ENCODE measurements at regions not wholly inside any gene's neighbourhood (a gene's known extent, or its start where the extent isn't known, plus 50 kb on each side); places are given as distances from the start of the nearest gene placed in this dataset.

DNA sequence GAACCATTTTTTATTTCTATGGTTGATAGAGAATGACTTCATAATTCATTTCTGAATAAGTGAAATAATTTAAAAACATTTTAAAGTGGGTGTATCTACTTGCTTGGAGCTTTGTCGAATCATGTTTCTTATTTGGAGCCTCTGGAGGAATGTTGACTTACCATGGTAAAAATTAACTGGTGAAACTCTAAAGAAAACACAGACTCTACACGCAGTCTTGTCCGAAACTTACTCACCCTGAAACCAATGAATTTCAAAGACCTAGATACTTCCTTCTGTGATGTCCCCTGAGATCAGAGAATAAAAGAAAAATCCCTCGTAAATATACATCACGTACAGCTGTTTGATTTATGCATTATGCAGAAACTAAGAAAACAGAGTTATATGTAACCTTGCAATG lies 665.2 kb upstream of the NRXN1 start:
- Histone ChIP-seq H3K9me3 (ENCODE audit: control insufficient read depth, insufficient read depth, low read depth, low read length) (no peaks in the 10 kb centered on the region), H3K4me3 (ENCODE audit: low read depth, low read length) (no peak overlapping the region), H3K36me3 (ENCODE audit: control insufficient read depth in 2 of 2, insufficient read depth in 1 of 2, low read length in 2 of 2) (no peaks in the 10 kb centered on the region), H3K27ac (ENCODE audit: extremely low read depth, low read depth, low read length) (no peak overlapping the region), H3K4me1 (ENCODE audit: control insufficient read depth, insufficient read depth, low read length) (no peaks in the 10 kb centered on the region)
- ChIA-PET CTCF (interaction anchor here (0.7 kb wide), 1 partner anchor 917 kb away, joined by 8 read pairs; no protein-coding TSS in a partner anchor), POLR2A (no interaction called here)
- TF ChIP-seq ZNF404 (tag by site-specific recombination; IDR thresholded peaks at IDR 0.05) (no peak), GLIS1 (tag by site-specific recombination; IDR thresholded peaks at IDR 0.05) (no peak), ZNF223 (tag by site-specific recombination; IDR thresholded peaks at IDR 0.05) (no peak), ZNF843 (tag by site-specific recombination; IDR thresholded peaks at IDR 0.05) (no peak), ZNF121 (tag by site-specific recombination; IDR thresholded peaks at IDR 0.05) (no peak), TRIM28 (IDR thresholded peaks at IDR 0.05; ENCODE audit: borderline replicate concordance, low read length) (no peak), ZNF624 (tag by site-specific recombination; IDR thresholded peaks at IDR 0.05) (no peak), IKZF3 (tag by site-specific recombination; IDR thresholded peaks at IDR 0.05) (no peak), GLI2 (tag by site-specific recombination; IDR thresholded peaks at IDR 0.05; ENCODE audit: borderline replicate concordance, low read depth) (no peak), ZNF248 (tag by site-specific recombination; IDR thresholded peaks at IDR 0.05) (no peak), ZNF37A (tag by site-specific recombination; IDR thresholded peaks at IDR 0.05) (no peak), ZNF132 (tag by site-specific recombination; IDR thresholded peaks at IDR 0.05; ENCODE audit: borderline replicate concordance) (no peak), ZNF350 (tag by site-specific recombination; IDR thresholded peaks at IDR 0.05) (no peak), ZNF777 (tag by site-specific recombination; IDR thresholded peaks at IDR 0.05; ENCODE audit: borderline replicate concordance) (no peak)
- TF ChIP-seq, protein P1, sequence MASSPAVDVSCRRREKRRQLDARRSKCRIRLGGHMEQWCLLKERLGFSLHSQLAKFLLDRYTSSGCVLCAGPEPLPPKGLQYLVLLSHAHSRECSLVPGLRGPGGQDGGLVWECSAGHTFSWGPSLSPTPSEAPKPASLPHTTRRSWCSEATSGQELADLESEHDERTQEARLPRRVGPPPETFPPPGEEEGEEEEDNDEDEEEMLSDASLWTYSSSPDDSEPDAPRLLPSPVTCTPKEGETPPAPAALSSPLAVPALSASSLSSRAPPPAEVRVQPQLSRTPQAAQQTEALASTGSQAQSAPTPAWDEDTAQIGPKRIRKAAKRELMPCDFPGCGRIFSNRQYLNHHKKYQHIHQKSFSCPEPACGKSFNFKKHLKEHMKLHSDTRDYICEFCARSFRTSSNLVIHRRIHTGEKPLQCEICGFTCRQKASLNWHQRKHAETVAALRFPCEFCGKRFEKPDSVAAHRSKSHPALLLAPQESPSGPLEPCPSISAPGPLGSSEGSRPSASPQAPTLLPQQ (tag by site-specific recombination; IDR thresholded peaks at IDR 0.05), result no peak
- TF ChIP-seq, protein P2, sequence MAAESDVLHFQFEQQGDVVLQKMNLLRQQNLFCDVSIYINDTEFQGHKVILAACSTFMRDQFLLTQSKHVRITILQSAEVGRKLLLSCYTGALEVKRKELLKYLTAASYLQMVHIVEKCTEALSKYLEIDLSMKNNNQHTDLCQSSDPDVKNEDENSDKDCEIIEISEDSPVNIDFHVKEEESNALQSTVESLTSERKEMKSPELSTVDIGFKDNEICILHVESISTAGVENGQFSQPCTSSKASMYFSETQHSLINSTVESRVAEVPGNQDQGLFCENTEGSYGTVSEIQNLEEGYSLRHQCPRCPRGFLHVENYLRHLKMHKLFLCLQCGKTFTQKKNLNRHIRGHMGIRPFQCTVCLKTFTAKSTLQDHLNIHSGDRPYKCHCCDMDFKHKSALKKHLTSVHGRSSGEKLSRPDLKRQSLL (tag by site-specific recombination; IDR thresholded peaks at IDR 0.05), result no peak
- TF ChIP-seq, protein P3, sequence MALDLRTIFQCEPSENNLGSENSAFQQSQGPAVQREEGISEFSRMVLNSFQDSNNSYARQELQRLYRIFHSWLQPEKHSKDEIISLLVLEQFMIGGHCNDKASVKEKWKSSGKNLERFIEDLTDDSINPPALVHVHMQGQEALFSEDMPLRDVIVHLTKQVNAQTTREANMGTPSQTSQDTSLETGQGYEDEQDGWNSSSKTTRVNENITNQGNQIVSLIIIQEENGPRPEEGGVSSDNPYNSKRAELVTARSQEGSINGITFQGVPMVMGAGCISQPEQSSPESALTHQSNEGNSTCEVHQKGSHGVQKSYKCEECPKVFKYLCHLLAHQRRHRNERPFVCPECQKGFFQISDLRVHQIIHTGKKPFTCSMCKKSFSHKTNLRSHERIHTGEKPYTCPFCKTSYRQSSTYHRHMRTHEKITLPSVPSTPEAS (tag by site-specific recombination; IDR thresholded peaks at IDR 0.05), result no peak

DNA sequence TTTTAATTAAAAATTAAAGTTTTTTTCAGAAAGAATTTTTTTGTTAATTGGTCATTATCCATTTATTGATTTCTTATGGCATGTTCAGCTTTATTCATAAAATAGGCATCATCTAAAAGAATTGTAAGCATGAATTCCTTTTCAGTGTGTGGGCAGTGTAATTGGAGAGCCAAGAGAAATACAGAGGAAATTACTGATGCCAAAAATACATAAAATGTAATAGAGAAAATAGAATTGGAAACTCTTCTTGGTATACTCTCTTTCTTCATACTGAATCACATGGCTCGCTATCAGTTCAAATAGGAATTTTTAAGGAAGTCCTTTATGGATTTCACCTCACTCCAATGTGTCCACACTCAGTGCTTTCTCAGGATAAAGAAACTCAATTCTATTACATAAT lies 663.6 kb upstream of the NRXN1 start:
- no peak overlapping the region for H3K4me3 ChIP-seq (ENCODE audit: low read depth, low read length)
- ChIA-PET CTCF (interaction anchor here (0.7 kb wide), 1 partner anchor 9 kb away, joined by 3 read pairs; no protein-coding TSS in a partner anchor), POLR2A (no interaction called here)
- no peak overlapping the region for H3K27ac ChIP-seq (ENCODE audit: extremely low read depth, low read depth, low read length)
- no peaks in the 10 kb centered on the region for H3K4me1 ChIP-seq (ENCODE audit: control insufficient read depth, insufficient read depth, low read length)
- no peaks in the 10 kb centered on the region for H3K9me3 ChIP-seq (ENCODE audit: control insufficient read depth, insufficient read depth, low read depth, low read length)
- no peaks in the 10 kb centered on the region for H3K36me3 ChIP-seq (ENCODE audit: control insufficient read depth in 2 of 2, insufficient read depth in 1 of 2, low read length in 2 of 2)
- TF ChIP-seq, protein P4, sequence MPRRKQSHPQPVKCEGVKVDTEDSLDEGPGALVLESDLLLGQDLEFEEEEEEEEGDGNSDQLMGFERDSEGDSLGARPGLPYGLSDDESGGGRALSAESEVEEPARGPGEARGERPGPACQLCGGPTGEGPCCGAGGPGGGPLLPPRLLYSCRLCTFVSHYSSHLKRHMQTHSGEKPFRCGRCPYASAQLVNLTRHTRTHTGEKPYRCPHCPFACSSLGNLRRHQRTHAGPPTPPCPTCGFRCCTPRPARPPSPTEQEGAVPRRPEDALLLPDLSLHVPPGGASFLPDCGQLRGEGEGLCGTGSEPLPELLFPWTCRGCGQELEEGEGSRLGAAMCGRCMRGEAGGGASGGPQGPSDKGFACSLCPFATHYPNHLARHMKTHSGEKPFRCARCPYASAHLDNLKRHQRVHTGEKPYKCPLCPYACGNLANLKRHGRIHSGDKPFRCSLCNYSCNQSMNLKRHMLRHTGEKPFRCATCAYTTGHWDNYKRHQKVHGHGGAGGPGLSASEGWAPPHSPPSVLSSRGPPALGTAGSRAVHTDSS (tag by site-specific recombination; IDR thresholded peaks at IDR 0.05), result no peak
- TF ChIP-seq, protein P5, sequence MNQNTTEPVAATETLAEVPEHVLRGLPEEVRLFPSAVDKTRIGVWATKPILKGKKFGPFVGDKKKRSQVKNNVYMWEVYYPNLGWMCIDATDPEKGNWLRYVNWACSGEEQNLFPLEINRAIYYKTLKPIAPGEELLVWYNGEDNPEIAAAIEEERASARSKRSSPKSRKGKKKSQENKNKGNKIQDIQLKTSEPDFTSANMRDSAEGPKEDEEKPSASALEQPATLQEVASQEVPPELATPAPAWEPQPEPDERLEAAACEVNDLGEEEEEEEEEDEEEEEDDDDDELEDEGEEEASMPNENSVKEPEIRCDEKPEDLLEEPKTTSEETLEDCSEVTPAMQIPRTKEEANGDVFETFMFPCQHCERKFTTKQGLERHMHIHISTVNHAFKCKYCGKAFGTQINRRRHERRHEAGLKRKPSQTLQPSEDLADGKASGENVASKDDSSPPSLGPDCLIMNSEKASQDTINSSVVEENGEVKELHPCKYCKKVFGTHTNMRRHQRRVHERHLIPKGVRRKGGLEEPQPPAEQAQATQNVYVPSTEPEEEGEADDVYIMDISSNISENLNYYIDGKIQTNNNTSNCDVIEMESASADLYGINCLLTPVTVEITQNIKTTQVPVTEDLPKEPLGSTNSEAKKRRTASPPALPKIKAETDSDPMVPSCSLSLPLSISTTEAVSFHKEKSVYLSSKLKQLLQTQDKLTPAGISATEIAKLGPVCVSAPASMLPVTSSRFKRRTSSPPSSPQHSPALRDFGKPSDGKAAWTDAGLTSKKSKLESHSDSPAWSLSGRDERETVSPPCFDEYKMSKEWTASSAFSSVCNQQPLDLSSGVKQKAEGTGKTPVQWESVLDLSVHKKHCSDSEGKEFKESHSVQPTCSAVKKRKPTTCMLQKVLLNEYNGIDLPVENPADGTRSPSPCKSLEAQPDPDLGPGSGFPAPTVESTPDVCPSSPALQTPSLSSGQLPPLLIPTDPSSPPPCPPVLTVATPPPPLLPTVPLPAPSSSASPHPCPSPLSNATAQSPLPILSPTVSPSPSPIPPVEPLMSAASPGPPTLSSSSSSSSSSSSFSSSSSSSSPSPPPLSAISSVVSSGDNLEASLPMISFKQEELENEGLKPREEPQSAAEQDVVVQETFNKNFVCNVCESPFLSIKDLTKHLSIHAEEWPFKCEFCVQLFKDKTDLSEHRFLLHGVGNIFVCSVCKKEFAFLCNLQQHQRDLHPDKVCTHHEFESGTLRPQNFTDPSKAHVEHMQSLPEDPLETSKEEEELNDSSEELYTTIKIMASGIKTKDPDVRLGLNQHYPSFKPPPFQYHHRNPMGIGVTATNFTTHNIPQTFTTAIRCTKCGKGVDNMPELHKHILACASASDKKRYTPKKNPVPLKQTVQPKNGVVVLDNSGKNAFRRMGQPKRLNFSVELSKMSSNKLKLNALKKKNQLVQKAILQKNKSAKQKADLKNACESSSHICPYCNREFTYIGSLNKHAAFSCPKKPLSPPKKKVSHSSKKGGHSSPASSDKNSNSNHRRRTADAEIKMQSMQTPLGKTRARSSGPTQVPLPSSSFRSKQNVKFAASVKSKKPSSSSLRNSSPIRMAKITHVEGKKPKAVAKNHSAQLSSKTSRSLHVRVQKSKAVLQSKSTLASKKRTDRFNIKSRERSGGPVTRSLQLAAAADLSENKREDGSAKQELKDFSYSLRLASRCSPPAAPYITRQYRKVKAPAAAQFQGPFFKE (tag by site-specific recombination; IDR thresholded peaks at IDR 0.05; ENCODE audit: borderline replicate concordance), result no peak
- TF ChIP-seq, protein P6, sequence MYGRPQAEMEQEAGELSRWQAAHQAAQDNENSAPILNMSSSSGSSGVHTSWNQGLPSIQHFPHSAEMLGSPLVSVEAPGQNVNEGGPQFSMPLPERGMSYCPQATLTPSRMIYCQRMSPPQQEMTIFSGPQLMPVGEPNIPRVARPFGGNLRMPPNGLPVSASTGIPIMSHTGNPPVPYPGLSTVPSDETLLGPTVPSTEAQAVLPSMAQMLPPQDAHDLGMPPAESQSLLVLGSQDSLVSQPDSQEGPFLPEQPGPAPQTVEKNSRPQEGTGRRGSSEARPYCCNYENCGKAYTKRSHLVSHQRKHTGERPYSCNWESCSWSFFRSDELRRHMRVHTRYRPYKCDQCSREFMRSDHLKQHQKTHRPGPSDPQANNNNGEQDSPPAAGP (tag by site-specific recombination; IDR thresholded peaks at IDR 0.05), result no peak
- TF ChIP-seq, protein P7, sequence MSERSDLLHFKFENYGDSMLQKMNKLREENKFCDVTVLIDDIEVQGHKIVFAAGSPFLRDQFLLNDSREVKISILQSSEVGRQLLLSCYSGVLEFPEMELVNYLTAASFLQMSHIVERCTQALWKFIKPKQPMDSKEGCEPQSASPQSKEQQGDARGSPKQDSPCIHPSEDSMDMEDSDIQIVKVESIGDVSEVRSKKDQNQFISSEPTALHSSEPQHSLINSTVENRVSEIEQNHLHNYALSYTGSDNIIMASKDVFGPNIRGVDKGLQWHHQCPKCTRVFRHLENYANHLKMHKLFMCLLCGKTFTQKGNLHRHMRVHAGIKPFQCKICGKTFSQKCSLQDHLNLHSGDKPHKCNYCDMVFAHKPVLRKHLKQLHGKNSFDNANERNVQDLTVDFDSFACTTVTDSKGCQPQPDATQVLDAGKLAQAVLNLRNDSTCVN (tag by site-specific recombination; optimal IDR thresholded peaks at IDR 0.05), result no peak
